DND-41 (cell line): ENCODE measurements at regions not wholly inside any gene's neighbourhood (a gene's known extent, or its start where the extent isn't known, plus 50 kb on each side); places are given as distances from the start of the nearest gene placed in this dataset.

Experiments
- EZH2 ChIP-seq: IDR thresholded peaks from 3 replicates; pipeline ENCODE4 v1.6.1; 2012; ENCODE audit warnings: borderline replicate concordance, low read depth, mild to moderate bottlenecking, moderate library complexity, low read length, inconsistent platforms; ENCODE audit not compliant: severe bottlenecking
- TF ChIP-seq, protein P1 (sequence below): IDR thresholded peaks from 2 replicates; pipeline ENCODE4 v1.5.1; 2012; ENCODE audit warnings: borderline replicate concordance, low read length, moderate library complexity, mild to moderate bottlenecking; ENCODE audit not compliant: poor library complexity, severe bottlenecking; ENCODE audit errors: extremely low read depth

DNA sequence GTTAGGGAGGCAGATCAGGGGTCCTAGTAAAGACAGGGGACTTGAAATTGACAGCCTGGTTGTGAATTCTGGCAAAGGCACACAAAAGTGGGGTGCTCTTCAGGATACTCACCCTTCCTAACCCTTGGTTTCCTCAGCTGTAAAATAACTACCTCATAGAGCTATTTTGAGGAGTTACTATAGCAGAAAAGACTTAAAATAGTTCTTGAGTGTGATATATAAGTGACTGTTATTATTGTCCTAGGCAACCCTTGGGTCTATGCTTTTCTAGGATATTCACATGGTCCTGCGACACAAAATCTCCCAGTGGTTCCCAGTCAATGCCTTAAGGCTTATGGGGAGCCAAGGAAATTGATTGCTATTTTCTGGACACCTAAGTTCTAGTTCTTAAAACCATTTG is 98.1 kb upstream of the NAMPT start:
- TF ChIP-seq, protein P1, sequence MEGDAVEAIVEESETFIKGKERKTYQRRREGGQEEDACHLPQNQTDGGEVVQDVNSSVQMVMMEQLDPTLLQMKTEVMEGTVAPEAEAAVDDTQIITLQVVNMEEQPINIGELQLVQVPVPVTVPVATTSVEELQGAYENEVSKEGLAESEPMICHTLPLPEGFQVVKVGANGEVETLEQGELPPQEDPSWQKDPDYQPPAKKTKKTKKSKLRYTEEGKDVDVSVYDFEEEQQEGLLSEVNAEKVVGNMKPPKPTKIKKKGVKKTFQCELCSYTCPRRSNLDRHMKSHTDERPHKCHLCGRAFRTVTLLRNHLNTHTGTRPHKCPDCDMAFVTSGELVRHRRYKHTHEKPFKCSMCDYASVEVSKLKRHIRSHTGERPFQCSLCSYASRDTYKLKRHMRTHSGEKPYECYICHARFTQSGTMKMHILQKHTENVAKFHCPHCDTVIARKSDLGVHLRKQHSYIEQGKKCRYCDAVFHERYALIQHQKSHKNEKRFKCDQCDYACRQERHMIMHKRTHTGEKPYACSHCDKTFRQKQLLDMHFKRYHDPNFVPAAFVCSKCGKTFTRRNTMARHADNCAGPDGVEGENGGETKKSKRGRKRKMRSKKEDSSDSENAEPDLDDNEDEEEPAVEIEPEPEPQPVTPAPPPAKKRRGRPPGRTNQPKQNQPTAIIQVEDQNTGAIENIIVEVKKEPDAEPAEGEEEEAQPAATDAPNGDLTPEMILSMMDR, result no peak
- TF ChIP-seq EZH2, result no peak
